Erythroblast (primary cell): ENCODE measurements at regions not wholly inside any gene's neighbourhood (a gene's known extent, or its start where the extent isn't known, plus 50 kb on each side); places are given as distances from the start of the nearest gene placed in this dataset.

Experiments
- GATA1 ChIP-seq: IDR thresholded peaks from 2 replicates; pipeline ENCODE4 v1.6.1; 2011; ENCODE audit warnings: low read depth, mild to moderate bottlenecking, control low read depth, low read length, moderate library complexity
- POLR2A ChIP-seq: IDR thresholded peaks from 2 replicates; pipeline ENCODE4 v1.6.1; 2011; ENCODE audit warnings: mild to moderate bottlenecking, low read length

GRCh38 chrX:7606039-7606652, 236.8 kb upstream of the VCX start:
- no peak for TF ChIP-seq POLR2A
- no peak for TF ChIP-seq GATA1
